ENCODE measurements at regions not wholly inside any gene's neighbourhood (a gene's known extent, or its start where the extent isn't known, plus 50 kb on each side); places are given as distances from the start of the nearest gene placed in this dataset.
"Not testable (repeated sequence)": the region's sequence is repeated elsewhere in the genome, so short reads cannot be mapped to it uniquely, and the experiment has no call there.

DNA sequence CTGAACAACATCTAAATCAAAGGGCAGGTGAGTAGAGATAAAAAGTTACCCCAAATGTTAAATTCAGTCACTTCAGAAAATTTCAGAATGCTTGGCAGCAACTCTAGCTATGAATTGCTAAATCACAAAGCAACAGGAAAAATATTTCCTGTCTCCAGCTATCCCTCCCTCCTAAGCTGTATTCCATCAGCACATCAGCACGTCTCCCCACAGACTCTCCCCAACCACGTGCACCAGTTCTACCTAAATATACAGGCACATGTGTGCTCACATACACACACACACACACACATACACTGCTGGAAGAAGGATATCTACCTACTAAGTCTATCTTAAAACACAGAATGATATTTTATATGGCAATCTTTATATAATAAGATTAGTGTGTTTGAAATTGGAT lies 177.1 kb upstream of the ARHGEF26 start:
- no peak for DNase-seq

DNA sequence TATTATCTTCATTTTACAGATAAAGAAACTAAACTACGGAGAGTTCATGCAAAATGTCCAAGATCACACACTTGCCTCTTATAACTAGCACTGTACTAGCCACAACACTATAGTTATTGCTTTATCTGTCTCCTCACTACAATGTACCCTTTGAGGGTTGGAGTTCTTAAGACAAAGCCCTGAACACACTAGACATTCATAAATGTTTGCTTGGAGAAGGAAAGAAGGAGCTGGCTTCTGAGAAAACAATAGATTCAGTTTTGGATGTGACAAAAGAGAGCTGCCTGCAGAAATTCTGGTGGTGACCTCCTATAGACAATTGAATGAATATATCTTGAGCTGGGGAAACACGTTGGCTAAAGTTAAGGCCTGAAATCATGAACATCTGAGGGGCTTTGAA lies 169.9 kb upstream of the ARHGEF26 start:
- no peak for DNase-seq

DNA sequence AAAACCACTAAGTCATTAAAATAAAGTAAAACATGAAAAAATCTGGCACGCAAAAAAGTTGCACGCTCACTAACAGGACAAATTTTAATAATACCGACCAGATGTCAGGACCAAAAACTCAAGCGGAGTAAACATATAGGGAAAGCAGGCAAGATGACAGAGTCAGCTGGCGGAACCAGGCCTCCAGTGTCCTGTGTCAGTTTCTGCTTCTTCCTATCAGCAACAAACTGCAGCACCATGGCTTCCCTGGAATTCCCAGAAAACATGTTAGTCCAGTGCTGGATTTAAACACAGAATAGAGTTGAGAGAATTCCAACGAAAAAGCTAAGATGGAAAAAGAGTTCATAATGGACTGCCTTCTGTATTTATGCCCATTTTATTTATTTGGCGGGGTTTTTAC lies 169.1 kb upstream of the ARHGEF26 start:
- no peak for DNase-seq

DNA sequence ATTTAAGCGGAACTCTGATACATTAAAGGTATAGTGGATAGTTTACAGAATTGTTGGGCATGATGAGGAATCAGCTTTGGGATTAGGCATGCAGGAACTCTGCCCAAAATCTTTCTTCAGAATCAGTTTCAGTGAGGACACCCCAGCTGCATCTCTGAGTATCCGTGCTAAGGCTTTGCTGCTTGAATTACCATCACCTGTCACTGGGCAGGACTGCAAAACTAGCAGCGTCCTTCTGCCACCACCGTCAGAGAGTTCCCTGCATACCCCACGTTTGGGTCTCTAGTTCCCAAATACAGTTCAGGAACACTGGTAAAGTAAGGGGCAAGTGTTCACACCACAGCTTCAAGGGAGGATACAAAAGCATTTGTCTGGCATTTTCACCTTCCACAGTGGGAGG lies 164.6 kb upstream of the ARHGEF26 start:
- no peak for DNase-seq

DNA sequence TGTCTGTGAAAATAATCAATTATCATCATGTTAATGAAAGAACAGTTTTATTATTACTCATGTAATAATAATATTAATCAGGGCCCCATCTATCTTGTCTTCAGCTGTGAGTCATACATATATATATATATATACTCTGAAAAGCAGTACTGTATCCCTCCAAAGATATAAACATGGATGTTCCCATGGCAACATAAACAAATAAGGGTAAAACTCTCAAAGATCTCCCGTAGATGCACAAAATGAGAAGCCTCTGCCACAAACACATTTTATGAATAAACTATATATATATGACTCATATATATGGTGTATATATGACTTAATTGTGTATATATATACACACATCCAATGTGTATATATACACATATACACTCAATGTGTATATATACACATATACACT lies 163.8 kb upstream of the ARHGEF26 start:
- DNase-seq, result no peak

DNA sequence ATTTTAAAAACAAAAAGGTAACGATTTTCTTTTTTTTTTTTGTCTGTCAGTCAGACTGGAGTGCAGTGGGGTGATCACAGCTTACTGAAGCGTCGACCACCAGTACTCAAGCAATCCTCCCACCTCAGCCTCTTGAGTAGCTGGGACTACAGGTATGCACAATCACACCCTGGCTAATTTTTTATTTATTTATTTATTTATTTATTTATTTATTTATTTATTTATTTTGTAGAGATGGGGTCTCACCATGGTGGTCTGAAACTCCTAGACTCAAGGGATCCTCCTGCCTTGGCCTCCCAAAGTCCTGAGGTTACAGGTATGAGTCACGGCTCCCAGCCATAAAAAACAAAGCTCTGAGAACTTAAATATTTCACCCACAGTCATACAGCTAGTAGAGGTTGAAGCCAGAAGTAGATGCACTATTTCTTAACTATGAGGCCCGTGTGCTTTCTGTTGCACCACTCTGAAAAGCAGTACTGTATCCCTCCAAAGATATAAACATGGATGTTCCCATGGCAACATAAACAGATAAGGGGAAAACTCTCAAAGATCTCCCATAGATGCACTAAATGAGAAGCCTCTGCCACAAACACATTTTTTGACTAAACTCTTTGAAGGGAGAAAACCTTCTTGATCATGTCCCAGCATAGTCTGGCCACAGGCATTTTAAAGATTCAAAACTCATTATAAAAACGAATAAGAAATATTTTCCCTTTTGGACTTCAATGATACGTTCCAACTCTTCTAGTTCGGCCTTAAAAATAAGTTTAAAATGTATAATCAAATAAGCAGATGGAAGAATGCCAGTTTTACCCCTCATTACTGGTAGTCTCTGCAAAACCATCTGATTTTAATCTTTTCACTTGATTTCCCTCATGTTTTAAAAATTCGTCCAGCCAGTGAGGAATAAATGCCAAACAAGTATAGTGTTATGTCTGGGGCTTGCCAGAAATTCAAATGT lies 162.3 kb upstream of the ARHGEF26 start:
- DNase-seq, result no peak

DNA sequence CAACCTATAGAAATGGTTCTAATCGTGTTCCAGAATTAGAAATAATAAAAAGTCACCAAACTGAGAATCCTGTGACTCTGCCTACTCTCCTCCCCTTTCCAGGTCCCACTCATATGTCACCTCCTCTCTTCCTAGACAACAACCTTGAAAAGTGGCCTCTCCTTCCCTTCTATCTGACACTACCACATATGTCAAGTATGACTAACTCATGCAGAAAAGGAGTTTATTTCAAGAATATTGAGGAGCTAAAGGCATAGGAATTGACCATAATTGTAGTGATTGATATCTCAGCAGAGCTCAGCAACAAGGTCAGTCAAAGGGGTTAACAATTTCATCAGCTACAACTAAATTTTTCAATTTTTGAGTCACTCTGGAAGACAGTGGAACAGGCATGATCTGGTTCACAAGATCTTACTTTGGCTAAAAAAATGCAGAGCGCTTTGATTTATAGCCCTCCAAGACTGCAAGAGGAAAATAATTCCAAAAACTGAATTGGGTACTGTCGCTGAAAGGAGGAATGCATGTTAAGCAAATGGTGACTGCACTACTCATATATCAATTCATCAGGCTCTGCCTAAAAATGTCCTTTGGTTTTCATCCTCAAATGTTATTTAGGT lies 160.6 kb upstream of the ARHGEF26 start:
- no peak for DNase-seq

DNA sequence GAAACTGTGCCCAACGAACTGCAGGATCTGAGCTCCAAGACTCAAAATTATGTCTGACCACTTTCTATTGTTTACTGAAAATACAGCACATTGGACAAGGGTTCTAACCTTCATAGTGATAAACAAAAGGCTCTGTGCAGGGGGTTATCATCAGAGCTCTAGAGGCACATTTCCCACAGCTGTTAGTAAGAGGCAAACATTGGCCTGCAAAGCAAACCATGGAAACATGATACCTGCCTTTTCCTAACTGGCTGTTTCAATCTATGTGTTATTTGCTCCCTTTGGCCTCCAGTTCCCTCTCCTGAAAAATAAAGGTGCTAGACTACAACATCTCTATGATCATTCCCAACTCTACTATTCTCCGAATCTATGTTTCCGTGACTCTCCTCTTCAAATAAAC lies 159.7 kb upstream of the ARHGEF26 start:
- no peak for DNase-seq

DNA sequence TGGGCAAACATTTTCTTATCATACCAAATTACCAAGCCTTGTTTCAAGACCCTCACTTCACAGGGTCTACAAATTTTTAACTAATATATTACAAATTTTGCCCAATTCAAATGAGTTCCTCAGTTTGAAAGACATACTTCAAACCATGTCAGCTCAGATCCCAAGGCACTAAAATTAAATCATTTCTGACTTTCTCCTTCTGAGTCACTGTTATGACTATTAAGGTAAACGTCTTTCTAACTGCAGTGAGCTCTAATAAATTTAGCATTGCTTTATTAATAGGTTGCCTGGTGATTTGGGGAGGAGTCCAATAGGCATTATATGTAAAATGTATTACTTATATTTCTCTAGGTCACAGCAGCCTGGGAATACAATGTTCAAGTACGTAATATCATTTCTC lies 158.2 kb upstream of the ARHGEF26 start:
- no peak for DNase-seq

DNA sequence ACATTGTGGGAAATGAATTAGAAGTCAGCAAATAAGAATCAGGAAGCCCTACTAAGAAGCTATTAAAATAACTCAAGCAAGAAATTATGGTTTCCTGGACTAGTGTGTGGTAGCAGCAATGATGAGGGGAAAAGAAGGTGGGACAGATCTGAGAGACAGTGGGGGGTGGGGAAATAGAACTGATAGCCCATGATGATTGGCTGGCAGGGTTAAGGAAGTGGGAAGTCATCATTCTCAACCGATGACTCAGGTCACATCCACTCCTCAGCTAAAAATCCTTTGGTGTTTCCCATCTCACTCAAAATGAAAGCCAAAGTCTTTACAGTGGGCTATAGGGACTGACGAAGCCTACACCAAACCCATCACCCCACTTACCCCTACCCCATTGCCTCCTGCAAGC lies 153.9 kb upstream of the ARHGEF26 start:
- DNase-seq, result no peak

DNA sequence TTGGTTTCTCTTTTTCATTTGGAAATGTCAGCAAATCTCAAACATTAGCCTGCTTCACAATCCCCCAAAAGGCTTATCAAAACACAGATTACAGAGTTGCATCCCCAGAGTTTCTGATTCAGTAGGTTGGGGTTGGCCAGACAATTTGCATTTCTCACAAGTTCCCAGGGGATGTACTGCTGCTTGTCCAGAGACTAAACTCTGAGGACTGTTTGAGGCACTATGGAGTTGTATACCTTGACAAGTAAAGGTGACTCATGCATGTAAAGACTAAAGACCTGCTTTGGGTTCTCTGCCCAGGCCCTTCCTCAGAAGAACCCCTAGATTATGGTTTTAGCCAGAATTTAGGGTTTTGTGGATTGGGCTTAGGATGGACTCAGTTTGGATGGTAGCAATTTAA lies 151.1 kb upstream of the ARHGEF26 start:
- DNase-seq, result no peak

DNA sequence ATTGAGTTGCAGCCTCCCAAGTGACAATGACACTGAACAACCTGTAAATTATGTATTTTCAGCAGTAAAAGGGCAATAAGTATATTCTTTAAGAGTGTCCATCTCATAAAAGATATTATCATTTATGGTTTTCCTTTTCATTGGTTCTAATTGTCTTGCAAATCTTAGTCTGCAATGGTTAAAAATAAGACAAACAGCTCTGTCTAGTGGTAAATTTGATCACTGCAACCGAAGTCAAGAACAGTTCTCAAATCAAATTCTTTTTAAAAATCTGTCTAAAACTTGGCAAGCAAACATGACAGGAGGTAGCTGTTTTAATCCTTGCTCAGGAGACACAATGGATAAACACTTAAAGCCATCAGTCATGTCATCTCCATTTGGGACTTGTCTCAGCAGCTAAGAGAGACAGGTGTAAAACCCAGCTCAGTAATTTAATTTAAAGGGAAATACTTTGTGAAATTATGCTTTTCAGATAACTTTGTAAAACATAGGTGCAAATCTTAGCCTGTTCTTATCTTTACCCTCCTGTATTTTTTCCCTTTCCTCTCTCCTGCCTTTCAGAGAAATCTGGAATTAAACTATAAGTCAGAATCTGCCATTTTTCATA lies 150.3 kb upstream of the ARHGEF26 start:
- DNase-seq, result no peak

DNA sequence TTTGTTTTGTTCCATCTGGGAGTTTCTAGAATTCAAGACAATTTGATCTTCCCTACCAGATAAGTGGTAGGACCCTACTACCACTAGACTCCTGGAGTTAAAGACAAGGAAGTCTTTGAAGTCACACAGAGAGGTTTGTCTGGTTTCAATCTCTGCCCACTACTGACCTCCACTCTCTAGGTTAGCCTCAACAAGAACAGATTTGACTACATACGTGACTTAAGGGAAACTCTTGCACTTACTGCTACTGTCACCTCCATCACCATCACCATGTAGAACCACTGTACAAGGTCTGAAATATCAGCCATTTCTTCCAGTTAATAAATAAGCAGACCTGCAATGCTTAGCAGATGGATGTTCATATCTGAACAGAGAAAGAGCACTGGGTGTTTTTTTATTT lies 148.3 kb upstream of the ARHGEF26 start:
- DNase-seq, result no peak

DNA sequence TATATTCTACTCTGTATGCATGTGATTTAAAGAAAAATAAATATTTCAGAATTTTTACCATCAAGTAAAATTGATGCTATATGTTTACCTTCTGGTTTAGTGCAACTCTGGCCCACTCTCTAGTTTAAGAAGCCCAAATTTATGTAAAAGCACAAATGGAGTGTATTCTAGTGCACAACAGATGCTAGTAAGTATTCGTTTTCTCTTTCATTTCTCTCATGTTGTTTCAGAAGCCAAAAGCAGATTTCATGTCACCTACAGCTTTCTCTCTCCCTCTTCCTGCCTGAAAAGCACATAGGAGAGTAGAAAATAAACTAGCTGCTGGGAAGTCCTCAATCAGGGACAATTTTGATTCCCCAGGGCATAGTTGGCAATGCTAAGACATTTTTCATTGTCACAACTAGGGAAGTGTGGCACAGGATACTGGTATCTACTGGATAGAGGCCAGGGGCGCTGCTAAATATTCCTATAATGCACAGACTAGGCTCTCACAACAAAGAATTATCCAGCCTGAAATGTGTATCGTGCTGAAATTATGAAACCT lies 147.4 kb upstream of the ARHGEF26 start:
- DNase-seq, result no peak

DNA sequence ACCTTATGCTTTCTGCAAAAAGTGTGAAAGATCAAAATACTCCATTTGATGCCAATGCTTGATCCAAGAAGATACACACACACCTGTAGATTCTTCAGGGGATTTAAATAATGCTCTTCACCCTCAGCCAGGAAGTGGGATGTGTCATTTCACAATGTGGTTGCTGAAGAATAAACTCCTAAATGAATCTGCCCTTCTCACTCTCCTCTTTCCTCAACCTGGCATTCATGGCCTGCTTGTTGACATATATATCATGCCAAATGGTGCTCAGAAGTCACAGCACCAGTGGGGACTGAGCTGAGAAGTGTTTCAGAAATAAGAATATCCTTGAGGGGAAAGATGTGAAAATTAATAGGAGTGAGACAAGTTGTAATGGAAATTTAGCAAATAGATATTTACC lies 146.6 kb upstream of the ARHGEF26 start:
- DNase-seq, result no peak

DNA sequence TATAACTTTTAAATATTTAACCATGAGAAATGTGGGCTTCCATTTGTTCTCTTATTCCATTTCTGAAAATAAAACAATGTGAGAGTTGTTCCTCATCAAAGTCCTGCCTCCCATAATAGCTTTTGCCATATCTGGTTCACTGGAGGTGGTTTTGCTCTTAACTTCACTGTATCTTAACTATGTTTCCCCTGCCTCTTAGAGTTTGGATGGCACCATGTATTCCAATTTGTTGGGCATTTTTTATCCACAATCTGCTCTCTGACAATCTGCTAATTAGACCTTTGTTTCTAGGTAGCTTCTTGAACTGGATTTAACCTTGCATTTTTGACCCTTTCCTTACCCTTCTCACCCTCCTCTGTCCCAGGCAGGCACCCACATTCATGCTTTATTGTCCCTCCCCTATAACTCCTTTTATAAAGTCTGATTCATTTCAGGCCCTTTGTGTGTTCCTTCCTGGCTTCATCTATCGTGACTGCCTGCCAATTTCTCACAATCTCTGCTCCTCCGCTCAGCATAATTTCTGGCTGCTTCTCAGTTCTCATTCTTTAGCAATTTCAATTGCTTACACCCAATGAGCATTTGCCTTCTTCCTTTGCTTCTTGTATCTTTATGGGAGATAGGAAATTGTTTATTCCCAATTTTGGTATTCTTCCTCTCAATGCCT lies 144.2 kb upstream of the ARHGEF26 start:
- no peak for DNase-seq

DNA sequence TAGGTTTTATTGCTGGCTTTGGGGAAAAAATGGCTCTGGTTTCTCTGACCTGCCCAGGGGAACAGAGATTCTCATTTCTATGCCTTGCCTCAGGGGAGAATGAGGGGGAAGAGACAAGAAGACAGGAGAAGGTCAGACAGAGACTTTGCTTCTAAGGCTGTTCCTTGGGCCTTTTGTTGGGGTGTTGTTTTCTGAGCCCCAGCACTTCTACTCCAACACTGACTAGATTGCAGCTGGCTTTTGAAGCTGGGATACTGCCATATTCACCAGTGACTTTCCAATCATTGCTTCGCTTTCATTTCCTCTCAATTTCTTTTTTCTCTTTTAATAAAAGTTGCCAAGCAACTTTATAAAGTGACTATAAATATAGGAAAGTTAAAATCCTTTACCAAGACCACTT lies 143.2 kb upstream of the ARHGEF26 start:
- no peak for DNase-seq

DNA sequence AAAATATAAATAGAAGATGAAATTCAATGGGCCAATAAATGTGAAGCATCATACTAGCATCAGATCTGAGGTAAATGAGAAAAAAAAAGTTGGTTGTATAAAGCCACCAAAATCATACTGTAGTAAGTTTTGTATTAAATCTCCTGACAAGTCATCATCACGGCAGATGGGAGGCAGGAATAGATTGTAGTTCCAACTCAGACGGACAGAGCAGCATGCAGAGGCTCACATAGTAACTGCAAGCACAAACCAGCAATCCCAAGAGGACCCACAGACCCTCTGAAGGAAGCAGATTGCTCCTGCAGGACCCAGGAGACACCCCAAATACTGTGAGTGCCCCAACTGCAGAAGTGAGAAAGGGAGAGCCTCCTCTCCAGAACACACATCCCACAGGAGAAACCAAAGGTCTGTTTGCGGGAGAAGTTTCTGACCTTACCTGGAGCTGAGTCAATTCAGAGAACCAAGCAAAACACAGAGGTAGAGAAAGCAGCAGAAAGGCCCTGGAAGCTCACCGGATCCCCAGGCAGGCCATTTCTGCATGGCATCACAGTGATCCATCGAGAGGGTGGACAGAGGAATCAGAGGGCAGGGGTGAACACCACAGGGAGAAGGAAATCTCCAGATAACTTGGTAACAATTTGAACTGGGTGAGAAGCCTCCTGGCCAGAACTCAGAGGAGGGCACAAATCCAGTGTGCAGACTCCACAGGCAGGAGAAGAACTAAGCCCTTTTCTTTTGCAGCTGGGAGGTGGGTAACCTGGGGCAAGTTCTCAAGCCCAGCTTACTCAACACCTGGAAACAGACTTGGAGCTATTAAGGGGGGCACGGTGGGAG lies 141.6 kb upstream of the ARHGEF26 start:
- DNase-seq, result no peak

DNA sequence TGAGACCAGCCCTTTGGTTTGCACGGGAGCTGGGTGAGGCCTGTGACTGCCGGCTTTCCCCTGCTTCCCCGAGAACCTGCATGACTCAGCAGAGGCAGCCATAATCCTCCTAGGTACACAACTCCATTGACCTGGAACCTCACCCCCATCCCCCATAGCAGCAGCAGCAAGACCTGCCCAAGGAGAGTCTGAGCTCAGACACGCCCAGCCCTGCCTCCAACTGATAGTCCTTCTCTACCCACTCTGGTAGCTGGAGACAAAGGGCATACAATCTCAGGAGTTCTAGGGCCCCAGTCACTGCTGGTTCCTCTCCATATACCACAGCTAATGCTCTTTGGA lies 141.0 kb upstream of the ARHGEF26 start:
- no peak for DNase-seq

DNA sequence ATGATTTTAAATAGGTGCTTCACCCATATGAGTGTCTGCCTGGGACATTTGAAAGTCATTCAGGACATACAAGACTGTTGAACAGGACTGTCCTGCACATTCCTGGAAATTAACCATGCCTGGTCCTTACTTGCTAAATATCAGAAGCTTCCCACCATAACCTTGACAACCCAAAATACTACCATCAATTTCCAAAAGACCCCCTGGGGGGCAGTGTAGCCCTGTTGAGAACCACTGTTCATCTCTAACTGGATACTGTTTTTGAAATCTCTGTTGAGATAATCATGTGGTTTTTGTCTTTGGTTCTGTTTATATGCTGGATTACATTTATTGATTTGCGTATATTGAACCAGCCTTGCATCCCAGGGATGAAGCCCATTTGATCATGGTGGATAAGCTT lies 123.8 kb upstream of the ARHGEF26 start:
- not testable (repeated sequence) for DNase-seq

DNA sequence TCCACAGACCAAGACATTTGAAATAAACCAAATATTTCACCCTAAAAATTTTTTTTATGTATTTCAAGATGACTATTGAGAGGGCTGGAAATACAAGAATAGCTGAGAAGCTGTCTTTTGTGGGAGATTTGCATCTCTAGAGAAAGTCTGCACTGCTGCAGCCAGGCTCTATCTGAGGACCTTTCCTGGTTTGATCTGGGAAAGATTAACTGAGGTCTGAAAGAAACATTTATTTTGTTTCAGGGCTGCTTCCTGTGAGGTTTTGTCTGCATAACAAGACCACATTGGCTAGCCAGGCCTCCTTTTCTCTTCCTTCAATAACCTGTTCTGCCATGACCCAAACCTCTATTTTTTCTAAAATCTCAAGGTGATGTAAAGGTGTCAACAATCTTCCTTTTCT lies 117.5 kb upstream of the ARHGEF26 start:
- no peak for DNase-seq

DNA sequence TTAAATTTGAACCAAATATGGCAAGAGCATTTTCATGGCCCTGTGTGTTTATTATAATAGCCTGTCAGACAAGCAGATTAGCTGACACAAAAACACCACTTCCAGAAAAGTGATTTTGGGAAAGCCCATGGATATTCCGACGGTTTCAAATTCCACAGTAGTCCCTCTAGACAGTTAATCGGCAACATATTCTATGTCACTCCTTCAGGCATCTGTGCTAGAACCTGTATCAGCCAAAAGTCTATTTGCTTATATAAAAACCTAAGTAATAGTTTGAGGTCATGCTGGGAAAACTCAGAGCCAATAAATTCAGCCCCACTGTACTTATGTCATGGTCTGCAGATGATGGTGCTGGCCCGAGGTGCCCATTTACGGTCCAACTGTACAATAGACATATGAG lies 110.2 kb upstream of the ARHGEF26 start:
- no peak for DNase-seq

DNA sequence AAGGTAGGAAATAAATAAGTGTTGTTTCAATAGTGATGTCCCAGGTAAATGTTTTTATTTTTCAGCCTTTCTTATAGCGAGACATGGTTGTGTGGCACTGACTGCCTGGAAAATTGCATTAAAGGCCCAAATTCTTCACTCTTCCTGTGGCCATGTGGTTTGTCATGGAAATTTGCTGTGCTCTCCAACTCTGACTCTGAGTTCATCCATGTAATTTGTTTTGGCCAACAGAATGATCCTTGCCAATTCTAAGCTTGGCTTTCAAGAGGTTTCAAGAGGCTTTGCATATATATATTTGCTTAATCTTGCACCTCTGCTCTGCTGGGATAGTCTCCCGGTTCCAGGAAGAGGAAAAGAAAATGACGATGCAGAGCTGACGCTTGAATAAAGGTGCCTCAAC lies 107.5 kb upstream of the ARHGEF26 start:
- no peak for DNase-seq

All from KG1 (cell line).